ENCODE measurements at regions not wholly inside any gene's neighbourhood (a gene's known extent, or its start where the extent isn't known, plus 50 kb on each side); places are given as distances from the start of the nearest gene placed in this dataset.

DNA sequence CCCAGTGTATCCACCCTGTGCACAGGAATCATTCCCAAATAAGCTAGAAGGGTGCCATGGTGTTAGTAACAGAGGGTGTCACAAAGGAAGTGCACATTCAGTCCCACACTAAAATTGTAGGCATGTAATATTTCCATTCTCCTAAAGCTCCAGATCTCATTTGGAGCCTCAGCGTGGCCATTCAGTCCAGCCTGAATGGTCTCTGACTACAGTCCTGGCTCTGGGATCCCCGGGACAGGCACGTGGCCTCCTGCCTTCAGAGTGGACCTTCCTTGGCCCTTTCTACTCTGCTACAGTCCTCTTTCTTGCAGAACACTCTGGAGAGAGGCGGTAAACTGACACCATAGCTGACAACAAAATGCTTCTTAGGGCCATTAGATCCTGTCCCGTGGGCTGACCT, 243.9 kb downstream of the IRX2 start:
- Histone ChIP-seq H3K4ac (replicated peaks; ENCODE audit: insufficient read length, low read depth, low read length) (no peak overlapping the region), H4K91ac (replicated peaks; ENCODE audit: insufficient read length, low read length) (no peak overlapping the region), H2BK12ac (ENCODE audit: low read depth, low read length) (no peak overlapping the region), H3K23me2 (ENCODE audit: low read depth, low read length) (no peaks in the 10 kb centered on the region), H4K8ac (ENCODE audit: extremely low read depth, insufficient read depth, low read length) (no peak overlapping the region), H3K27ac (ENCODE audit: low read depth, low read length) (no peak overlapping the region), H3K23ac (ENCODE audit: insufficient read length) (no peak overlapping the region), H3K4me1 (replicated peaks in 1 of 4; ENCODE audit: control insufficient read depth in 3 of 4, insufficient read depth in 4 of 4, low read length in 3 of 4) (peaks cover 0 to 3% (median 0%) of the 10 kb centered on the region in 4 experiments; a peak in 1 of 7 replicates), H2BK20ac (ENCODE audit: low read length) (no peak overlapping the region), H3K36me3 (ENCODE audit: control insufficient read depth in 2 of 4, insufficient read depth in 4 of 4, low read length in 3 of 4) (no peaks in the 10 kb centered on the region), H3K79me2 (ENCODE audit: control insufficient read depth in 1 of 2, insufficient read depth in 2 of 2, low read length in 2 of 2) (no peaks in the 10 kb centered on the region), H3K79me1 (ENCODE audit: low read depth, low read length) (no peaks in the 10 kb centered on the region), H3K18ac (ENCODE audit: extremely low read depth, low read length) (no peak overlapping the region), H3K56ac (replicated peaks; ENCODE audit: insufficient read length, low read depth, low read length) (no peak overlapping the region), H2BK15ac (ENCODE audit: low read length) (no peak overlapping the region), H4K5ac (ENCODE audit: insufficient read length, low read depth, low read length) (no peak overlapping the region), H3K14ac (ENCODE audit: insufficient read length) (no peak overlapping the region), H3K27me3 (replicated peaks in 1 of 4; ENCODE audit: control insufficient read depth in 3 of 4, extremely low read depth in 1 of 4, insufficient read depth in 3 of 4, low read length in 3 of 4) (no peaks in the 10 kb centered on the region), H2BK5ac (ENCODE audit: low read depth, low read length) (no peak overlapping the region), H3K9ac (replicated peaks in 1 of 4; ENCODE audit: extremely low read depth in 1 of 4, low read depth in 3 of 4, low read length in 3 of 4) (no peak overlapping the region), H2AK5ac (ENCODE audit: low read depth, low read length) (no peak overlapping the region), H3K9me3 (ENCODE audit: insufficient read depth in 2 of 2, low read depth in 1 of 2, low read length in 1 of 2) (peaks cover 3 to 5% of the 10 kb centered on the region in 2 experiments; a peak in 3 of 4 replicates), H3K4me3 (ENCODE audit: extremely low read depth in 1 of 4, insufficient read depth in 2 of 4, low read depth in 3 of 4, low read length in 4 of 4) (no peak overlapping the region), H3K4me2 (ENCODE audit: insufficient read depth in 1 of 2, low read depth in 2 of 2, low read length in 2 of 2) (no peak overlapping the region), H2AFZ (ENCODE audit: low read length) (no peak overlapping the region), H4K20me1 (replicated peaks in 1 of 2; ENCODE audit: control insufficient read depth in 1 of 2, insufficient read depth in 2 of 2, low read length in 2 of 2) (no peaks in the 10 kb centered on the region), H2BK120ac (replicated peaks; ENCODE audit: low read depth, low read length) (no peak overlapping the region)
- ChIA-PET POLR2A (ENCODE audit: partially characterized antibody) (no interaction called here), CTCF (ENCODE audit: partially characterized antibody) (interaction anchor here (0.5 to 1.2 kb wide), 2 partner anchors 33 to 1244 kb away, joined by 3 read pairs; no protein-coding TSS in a partner anchor)
- DNase-seq (ENCODE audit: low read depth in 1 of 2, low spot score in 2 of 2) (no peak), FAIRE-seq (no peak)
- WGBS, 2 experiments (ENCODE audit: extremely low coverage in 1 of 2, insufficient coverage in 1 of 2, insufficient read length in 1 of 2, insufficient replicate concordance in 2 of 2, low coverage in 1 of 2, low lambda C conversion rate in 2 of 2, missing lambda C conversion rate in 1 of 2) = 95% methylated on average over 5 of the region's 5 CpGs; no CpG with 5 or more reads in 1 of the 2 experiments
- no peak for TF ChIP-seq ASH2L (IDR thresholded peaks at IDR 0.05; ENCODE audit: low read length)
- no peak for TF ChIP-seq JUND (IDR thresholded peaks at IDR 0.05; ENCODE audit: low read length)
- TF ChIP-seq BRCA1 (IDR thresholded peaks at IDR 0.05; ENCODE audit: low read depth, low read length) = no peak

All from H1 (cell line).